Ishikawa (cell line): ENCODE measurements at regions not wholly inside any gene's neighbourhood (a gene's known extent, or its start where the extent isn't known, plus 50 kb on each side); places are given as distances from the start of the nearest gene placed in this dataset.

Source experiments
- EGR1 ChIP-seq: IDR thresholded peaks from 2 replicates; pipeline ENCODE4 v1.6.1; 2012
- TF ChIP-seq, protein P1 (sequence below): IDR thresholded peaks from 2 replicates; pipeline ENCODE4 v1.6.1; 2012; ENCODE audit warnings: low read depth, mild to moderate bottlenecking

DNA sequence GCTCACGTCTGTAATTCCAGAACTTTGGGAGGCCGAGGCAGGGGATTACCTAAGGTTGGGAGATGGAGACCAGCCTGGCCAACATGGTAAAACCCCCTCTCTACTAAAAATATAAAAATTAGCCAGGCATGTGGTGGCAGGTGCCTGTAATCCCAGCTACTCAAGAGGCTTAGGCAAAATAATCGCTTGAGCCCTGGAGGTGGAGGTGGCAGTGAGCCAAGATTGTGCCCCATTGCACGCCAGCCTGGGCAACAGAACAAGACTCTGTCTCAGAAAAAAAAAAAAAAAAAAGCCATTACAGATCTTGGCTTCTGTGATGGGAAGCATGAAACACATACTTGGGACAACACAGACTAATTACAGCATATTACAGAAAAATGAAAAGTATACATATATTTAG, 1404.5 kb upstream of the SPRY2 start:
- TF ChIP-seq, protein P1, sequence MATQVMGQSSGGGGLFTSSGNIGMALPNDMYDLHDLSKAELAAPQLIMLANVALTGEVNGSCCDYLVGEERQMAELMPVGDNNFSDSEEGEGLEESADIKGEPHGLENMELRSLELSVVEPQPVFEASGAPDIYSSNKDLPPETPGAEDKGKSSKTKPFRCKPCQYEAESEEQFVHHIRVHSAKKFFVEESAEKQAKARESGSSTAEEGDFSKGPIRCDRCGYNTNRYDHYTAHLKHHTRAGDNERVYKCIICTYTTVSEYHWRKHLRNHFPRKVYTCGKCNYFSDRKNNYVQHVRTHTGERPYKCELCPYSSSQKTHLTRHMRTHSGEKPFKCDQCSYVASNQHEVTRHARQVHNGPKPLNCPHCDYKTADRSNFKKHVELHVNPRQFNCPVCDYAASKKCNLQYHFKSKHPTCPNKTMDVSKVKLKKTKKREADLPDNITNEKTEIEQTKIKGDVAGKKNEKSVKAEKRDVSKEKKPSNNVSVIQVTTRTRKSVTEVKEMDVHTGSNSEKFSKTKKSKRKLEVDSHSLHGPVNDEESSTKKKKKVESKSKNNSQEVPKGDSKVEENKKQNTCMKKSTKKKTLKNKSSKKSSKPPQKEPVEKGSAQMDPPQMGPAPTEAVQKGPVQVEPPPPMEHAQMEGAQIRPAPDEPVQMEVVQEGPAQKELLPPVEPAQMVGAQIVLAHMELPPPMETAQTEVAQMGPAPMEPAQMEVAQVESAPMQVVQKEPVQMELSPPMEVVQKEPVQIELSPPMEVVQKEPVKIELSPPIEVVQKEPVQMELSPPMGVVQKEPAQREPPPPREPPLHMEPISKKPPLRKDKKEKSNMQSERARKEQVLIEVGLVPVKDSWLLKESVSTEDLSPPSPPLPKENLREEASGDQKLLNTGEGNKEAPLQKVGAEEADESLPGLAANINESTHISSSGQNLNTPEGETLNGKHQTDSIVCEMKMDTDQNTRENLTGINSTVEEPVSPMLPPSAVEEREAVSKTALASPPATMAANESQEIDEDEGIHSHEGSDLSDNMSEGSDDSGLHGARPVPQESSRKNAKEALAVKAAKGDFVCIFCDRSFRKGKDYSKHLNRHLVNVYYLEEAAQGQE = no peak
- no peak for TF ChIP-seq EGR1
